ENCODE measurements at regions not wholly inside any gene's neighbourhood (a gene's known extent, or its start where the extent isn't known, plus 50 kb on each side); places are given as distances from the start of the nearest gene placed in this dataset.
"Not testable (repeated sequence)": the region's sequence is repeated elsewhere in the genome, so short reads cannot be mapped to it uniquely, and the experiment has no call there.

DNA sequence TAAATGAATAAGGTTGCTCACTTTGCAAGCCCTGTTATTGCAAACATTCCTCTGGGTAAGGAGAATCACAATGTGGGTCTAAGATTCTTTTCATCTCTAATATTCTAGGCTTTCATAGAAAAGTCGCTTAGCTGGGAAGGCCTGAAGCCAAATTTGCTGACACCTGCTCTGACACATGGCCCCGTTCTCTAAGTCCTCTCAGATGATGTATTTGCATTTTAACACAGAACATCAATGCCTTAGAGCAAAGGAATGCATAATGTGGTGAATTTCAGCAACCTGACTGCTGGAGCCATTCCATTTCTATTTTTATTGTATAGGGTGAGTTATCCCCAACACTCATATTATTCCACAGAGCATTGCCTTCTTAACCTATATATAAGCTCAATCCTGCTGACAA, 682.1 kb upstream of the NRP1 start:
- TF ChIP-seq, protein P1, sequence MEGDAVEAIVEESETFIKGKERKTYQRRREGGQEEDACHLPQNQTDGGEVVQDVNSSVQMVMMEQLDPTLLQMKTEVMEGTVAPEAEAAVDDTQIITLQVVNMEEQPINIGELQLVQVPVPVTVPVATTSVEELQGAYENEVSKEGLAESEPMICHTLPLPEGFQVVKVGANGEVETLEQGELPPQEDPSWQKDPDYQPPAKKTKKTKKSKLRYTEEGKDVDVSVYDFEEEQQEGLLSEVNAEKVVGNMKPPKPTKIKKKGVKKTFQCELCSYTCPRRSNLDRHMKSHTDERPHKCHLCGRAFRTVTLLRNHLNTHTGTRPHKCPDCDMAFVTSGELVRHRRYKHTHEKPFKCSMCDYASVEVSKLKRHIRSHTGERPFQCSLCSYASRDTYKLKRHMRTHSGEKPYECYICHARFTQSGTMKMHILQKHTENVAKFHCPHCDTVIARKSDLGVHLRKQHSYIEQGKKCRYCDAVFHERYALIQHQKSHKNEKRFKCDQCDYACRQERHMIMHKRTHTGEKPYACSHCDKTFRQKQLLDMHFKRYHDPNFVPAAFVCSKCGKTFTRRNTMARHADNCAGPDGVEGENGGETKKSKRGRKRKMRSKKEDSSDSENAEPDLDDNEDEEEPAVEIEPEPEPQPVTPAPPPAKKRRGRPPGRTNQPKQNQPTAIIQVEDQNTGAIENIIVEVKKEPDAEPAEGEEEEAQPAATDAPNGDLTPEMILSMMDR (IDR thresholded peaks at IDR 0.05; ENCODE audit: low read depth, low read length, missing control alignments): no peak
- no peak overlapping the region for H3K4me3 ChIP-seq (ENCODE audit: low read depth, low read length)
- no peak for DNase-seq (ENCODE audit: low read depth)

DNA sequence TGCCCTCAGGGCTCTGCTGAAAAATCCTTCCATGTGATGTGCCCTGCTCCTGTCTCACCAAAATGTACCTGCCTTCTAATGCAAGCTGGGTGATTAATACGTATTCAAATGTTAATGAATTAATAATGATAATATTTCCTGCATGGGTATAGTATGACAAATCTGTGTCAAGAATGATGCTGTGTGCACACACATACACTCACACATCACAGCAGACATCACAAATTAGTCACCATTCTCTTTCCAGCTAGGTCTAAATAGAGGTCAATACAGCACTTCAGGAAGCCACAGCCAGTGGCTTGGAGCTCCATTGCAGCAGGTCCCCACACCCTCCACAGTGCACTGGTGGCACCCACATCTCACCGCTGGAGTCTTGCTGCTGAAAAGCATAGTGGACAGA, 681.2 kb upstream of the NRP1 start:
- TF ChIP-seq, protein P1 (IDR thresholded peaks at IDR 0.05; ENCODE audit: low read depth, low read length, missing control alignments): no peak
- no peak for DNase-seq (ENCODE audit: low read depth)
- no peak overlapping the region for H3K4me3 ChIP-seq (ENCODE audit: low read depth, low read length)

DNA sequence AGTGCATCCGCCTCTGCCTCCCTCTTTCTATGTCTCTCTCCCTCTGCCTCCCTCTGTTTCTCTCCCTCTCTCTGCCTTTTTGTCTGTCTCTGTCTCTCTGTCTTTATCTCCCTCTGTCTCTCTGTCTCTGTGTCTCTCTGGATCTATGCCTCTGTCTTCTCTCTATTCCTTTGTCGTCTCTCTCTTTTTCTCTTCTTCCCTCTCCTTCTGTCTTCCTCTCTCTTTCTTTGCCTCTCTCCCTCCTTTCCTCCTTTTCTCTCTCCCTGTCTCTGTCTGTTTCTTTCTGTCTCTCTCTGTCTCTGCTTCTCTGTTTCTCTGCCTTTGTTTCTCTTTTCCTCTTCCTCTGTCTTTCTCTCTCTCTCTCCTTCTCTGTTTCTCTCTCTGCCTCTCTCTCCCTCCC, 678.8 kb upstream of the NRP1 start:
- H3K4me3 ChIP-seq (ENCODE audit: low read depth, low read length): no peak overlapping the region
- TF ChIP-seq, protein P1 (IDR thresholded peaks at IDR 0.05; ENCODE audit: low read depth, low read length, missing control alignments): no peak
- DNase-seq (ENCODE audit: low read depth): no peak

DNA sequence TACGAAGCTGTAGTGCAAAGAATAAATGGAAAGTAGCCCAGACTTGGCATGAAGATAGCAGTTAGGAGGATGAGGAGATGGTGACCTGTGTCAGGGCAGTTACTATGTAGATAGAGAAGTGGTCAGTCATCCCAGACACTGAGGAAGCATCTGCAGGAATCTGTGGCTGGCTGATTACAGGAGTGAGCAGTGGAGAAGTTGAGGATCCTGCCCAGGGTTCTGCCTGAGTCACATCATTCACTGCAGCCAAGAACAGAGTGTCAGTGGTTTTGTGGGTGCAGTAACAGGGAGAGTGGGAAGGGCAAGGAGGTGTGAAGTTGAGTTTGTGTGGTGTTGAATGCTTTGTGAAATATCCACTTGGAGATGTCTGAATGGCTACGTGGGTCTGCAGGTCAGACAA, 676.4 kb upstream of the NRP1 start:
- TF ChIP-seq, protein P1 (IDR thresholded peaks at IDR 0.05; ENCODE audit: low read depth, low read length, missing control alignments): no peak
- DNase-seq (ENCODE audit: low read depth): no peak

DNA sequence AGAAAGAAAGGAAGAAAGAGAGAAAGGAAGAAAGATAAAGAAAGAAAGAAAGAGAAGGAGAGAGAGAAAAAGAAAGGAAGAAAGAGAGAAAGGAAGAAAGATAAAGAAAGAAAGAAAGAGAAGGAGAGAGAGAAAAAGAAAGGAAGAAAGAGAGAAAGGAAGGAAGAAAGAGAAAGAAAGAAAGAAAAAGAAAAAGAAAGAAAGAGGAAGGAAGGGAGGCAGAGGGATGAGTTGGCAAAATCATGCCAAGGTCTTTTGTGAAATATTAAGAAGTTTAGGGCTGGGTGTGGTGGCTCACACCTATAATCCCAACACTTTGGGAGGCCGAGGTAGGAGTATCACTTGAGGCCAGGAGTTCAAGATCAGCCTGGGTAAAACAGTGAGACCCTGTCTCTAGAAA, 675.8 kb upstream of the NRP1 start:
- H3K4me3 ChIP-seq (ENCODE audit: low read depth, low read length); DNase-seq (ENCODE audit: low read depth): not testable (repeated sequence)

More for the DNA sequence above, 676.4 kb upstream of the NRP1 start:
- no peak overlapping the region for H3K4me3 ChIP-seq (ENCODE audit: low read depth, low read length)

DNA sequence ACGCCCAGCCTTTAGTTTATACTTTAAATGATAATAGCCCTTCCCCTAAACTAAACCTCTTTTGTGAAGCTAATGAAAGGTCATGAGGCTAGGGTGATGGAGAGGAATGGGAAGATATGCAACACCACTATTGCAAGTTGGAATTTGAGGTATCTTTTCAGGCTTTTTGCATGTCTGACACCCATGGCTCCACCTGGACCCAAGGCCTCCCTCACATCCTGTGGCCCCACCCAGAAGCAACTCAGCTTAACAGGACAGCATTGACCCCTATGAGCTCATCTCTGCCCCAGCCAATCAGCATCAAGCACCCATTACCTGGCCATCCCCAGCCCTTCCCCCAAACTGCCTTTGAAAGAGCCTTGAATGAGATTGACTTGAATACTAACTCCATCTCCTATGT, 674.2 kb upstream of the NRP1 start:
- TF ChIP-seq, protein P1 (IDR thresholded peaks at IDR 0.05; ENCODE audit: low read depth, low read length, missing control alignments): no peak
- H3K4me3 ChIP-seq (ENCODE audit: low read depth, low read length): no peak overlapping the region
- DNase-seq (ENCODE audit: low read depth): no peak

DNA sequence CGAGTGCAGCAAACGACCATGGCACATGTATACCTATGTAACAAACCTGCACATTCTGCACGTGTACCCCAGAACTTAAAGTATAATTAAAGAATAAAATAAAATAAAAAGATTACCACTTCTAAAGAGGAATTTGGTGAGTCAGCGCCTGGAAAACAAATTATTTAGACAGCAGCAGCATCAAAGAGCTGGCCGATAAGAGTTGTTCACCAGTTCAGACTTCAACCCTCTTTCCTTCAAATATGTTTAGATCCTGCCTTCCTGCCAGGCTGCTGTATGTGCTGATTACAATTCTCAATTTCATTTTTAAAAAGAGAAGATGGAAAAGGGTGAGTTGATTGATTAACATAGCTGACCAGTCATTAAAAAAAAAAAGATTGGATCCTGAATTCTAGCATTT, 672.0 kb upstream of the NRP1 start:
- H3K4me3 ChIP-seq (ENCODE audit: low read depth, low read length): no peak overlapping the region
- TF ChIP-seq, protein P1 (IDR thresholded peaks at IDR 0.05; ENCODE audit: low read depth, low read length, missing control alignments): no peak
- DNase-seq (ENCODE audit: low read depth): no peak

DNA sequence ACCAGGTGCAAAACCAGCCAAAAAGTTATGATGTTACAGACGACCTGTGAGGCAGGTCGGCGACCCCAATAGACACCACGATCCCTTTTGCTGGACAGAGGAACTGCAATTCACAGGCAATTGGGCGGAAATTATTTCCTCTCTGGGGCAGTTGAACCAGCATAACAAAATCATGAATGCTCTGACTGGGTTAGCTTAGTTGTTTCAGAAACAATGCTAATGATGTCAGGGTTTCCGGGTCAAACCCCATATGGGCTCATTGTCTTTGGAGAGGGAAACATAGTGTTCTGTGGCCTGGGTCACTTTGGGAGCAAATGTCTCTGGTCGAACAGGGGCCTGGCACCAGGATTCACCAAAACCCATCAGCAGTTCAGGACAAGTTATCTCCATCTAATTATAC, 669.1 kb upstream of the NRP1 start:
- DNase-seq (ENCODE audit: low read depth): no peak
- no peak overlapping the region for H3K4me3 ChIP-seq (ENCODE audit: low read depth, low read length)
- TF ChIP-seq, protein P1 (IDR thresholded peaks at IDR 0.05; ENCODE audit: low read depth, low read length, missing control alignments): no peak
